H9 (cell line): ENCODE measurements at regions not wholly inside any gene's neighbourhood (a gene's known extent, or its start where the extent isn't known, plus 50 kb on each side); places are given as distances from the start of the nearest gene placed in this dataset.

Source experiments
- DNase-seq: peaks from one replicate; pipeline ENCODE4 v3.0.0-alpha.2; 2017
- H2AFZ ChIP-seq: one replicate; pipeline ENCODE4 v1.6.1; 2013; ENCODE audit warnings: mild to moderate bottlenecking, low read length, control low read depth, moderate library complexity
- H2AK5ac ChIP-seq: 2 replicates; pipeline ENCODE4 v1.6.1; 2013; ENCODE audit warnings: low read length, control low read depth, mixed read lengths; ENCODE audit not compliant: insufficient read length
- H2BK120ac ChIP-seq: one replicate; pipeline ENCODE4 v1.6.1; 2013; ENCODE audit warnings: low read depth, mild to moderate bottlenecking, low read length, control low read depth, inconsistent platforms; ENCODE audit not compliant: poor library complexity, severe bottlenecking
- H2BK12ac ChIP-seq: 2 replicates; pipeline ENCODE4 v1.6.1; 2013; ENCODE audit warnings: low read length, control low read depth, mixed read lengths, low read depth; ENCODE audit not compliant: insufficient read length
- H2BK15ac ChIP-seq: 2 replicates; pipeline ENCODE4 v1.6.1; 2013; ENCODE audit warnings: low read depth, low read length, control low read depth
- H2BK20ac ChIP-seq: one replicate; pipeline ENCODE4 v1.6.1; 2013; ENCODE audit warnings: low read depth, mild to moderate bottlenecking, low read length, control low read depth, inconsistent platforms; ENCODE audit not compliant: poor library complexity, severe bottlenecking
- H2BK5ac ChIP-seq: 2 replicates; pipeline ENCODE4 v1.6.1; 2013; ENCODE audit warnings: low read length, control low read depth, mixed read lengths; ENCODE audit not compliant: insufficient read length
- H3K14ac ChIP-seq: 2 replicates; pipeline ENCODE4 v1.6.1; 2013; ENCODE audit warnings: low read length, control low read depth; ENCODE audit not compliant: insufficient read depth
- H3K18ac ChIP-seq: 2 replicates; pipeline ENCODE4 v1.6.1; 2013; ENCODE audit warnings: low read depth, mild to moderate bottlenecking, mixed read lengths, low read length, control low read depth; ENCODE audit not compliant: insufficient read length
- H3K23ac ChIP-seq: 2 replicates; pipeline ENCODE4 v1.6.1; 2013; ENCODE audit warnings: low read length, control low read depth, mixed read lengths, low read depth; ENCODE audit not compliant: insufficient read length
- H3K23me2 ChIP-seq: 2 replicates; pipeline ENCODE4 v1.6.1; 2013; ENCODE audit warnings: low read depth, mild to moderate bottlenecking, mixed read lengths, low read length, control low read depth; ENCODE audit not compliant: insufficient read length, poor library complexity, severe bottlenecking
- H3K27ac ChIP-seq: 2 replicates; pipeline ENCODE4 v1.5.1; 2013; ENCODE audit warnings: low read length, control low read depth, mixed read lengths, low read depth; ENCODE audit not compliant: insufficient read length
- H3K27me3 ChIP-seq: 2 replicates; pipeline ENCODE4 v1.6.1; 2013; ENCODE audit warnings: low read length, control low read depth, inconsistent platforms; ENCODE audit not compliant: insufficient read depth
- H3K4ac ChIP-seq: 2 replicates; pipeline ENCODE4 v1.6.1; 2013; ENCODE audit warnings: low read depth, mild to moderate bottlenecking, control low read depth, inconsistent platforms, low read length, moderate library complexity
- H3K4me1 ChIP-seq: 2 replicates; pipeline ENCODE4 v1.6.1; 2013; ENCODE audit warnings: low read length, control low read depth, inconsistent platforms; ENCODE audit not compliant: insufficient read depth
- H3K4me2 ChIP-seq: 2 replicates; pipeline ENCODE4 v1.6.1; 2013; ENCODE audit warnings: low read length, control low read depth, mixed read lengths; ENCODE audit not compliant: insufficient read length, insufficient read depth
- H3K56ac ChIP-seq: 2 replicates; pipeline ENCODE4 v1.6.1; 2013; ENCODE audit warnings: low read depth, mild to moderate bottlenecking, mixed read lengths, low read length, control low read depth; ENCODE audit not compliant: insufficient read length
- H3K79me1 ChIP-seq: 2 replicates; pipeline ENCODE4 v1.6.1; 2013; ENCODE audit warnings: low read depth, mild to moderate bottlenecking, moderate library complexity, low read length, control low read depth, inconsistent platforms; ENCODE audit not compliant: insufficient read depth, poor library complexity, severe bottlenecking
- H3K79me2 ChIP-seq: 2 replicates; pipeline ENCODE4 v1.6.1; 2013; ENCODE audit warnings: low read length, control low read depth, inconsistent platforms; ENCODE audit not compliant: insufficient read depth
- H3K9ac ChIP-seq: 2 replicates; pipeline ENCODE4 v1.6.1; 2013; ENCODE audit warnings: low read length, control low read depth, mixed read lengths; ENCODE audit not compliant: insufficient read length; ENCODE audit errors: extremely low read depth
- H3K9me3 ChIP-seq: one replicate; pipeline ENCODE4 v1.6.1; 2013; ENCODE audit warnings: low read depth, low read length, inconsistent platforms; ENCODE audit not compliant: control insufficient read depth
- H3T11ph ChIP-seq: one replicate; pipeline ENCODE4 v1.6.1; 2013; ENCODE audit warnings: mild to moderate bottlenecking, low read length, control low read depth, inconsistent platforms
- H4K20me1 ChIP-seq: one replicate; pipeline ENCODE4 v1.6.1; 2013; ENCODE audit not compliant: control insufficient read depth, insufficient read length, insufficient read depth
- H4K5ac ChIP-seq: 2 replicates; pipeline ENCODE4 v1.6.1; 2013; ENCODE audit warnings: low read depth, mild to moderate bottlenecking, mixed read lengths, low read length, control low read depth; ENCODE audit not compliant: insufficient read length
- H4K8ac ChIP-seq: replicated peaks from 2 replicates; pipeline ENCODE4 v1.6.1; 2013; ENCODE audit warnings: low read length, control low read depth, mixed read lengths, low read depth; ENCODE audit not compliant: insufficient read length
- H4K91ac ChIP-seq: 2 replicates; pipeline ENCODE4 v1.6.1; 2013; ENCODE audit warnings: low read depth, mild to moderate bottlenecking, moderate library complexity, mixed read lengths, low read length, control low read depth; ENCODE audit not compliant: insufficient read length
- H3K27ac Mint-ChIP-seq, 3 experiments: 2 replicates in 2 of 3; 3 replicates in 1 of 3; pipeline ENCODE4 v1.8.0; 2020 to 2021; ENCODE audit warnings: mixed read lengths in 3 of 3, mild to moderate bottlenecking in 1 of 3, moderate library complexity in 1 of 3
- H3K27me3 Mint-ChIP-seq: 2 replicates; pipeline ENCODE4 v1.8.0; 2021; ENCODE audit warnings: low read depth, mild to moderate bottlenecking, moderate library complexity, mixed read lengths
- H3K36me3 Mint-ChIP-seq, 3 experiments: 2 replicates in 2 of 3; 3 replicates in 1 of 3; pipeline ENCODE4 v1.8.0; 2020 to 2021; ENCODE audit warnings: low read depth in 3 of 3, mixed read lengths in 3 of 3; ENCODE audit not compliant: insufficient read depth in 1 of 3
- H3K4me1 Mint-ChIP-seq, 2 experiments: 2 replicates each; pipeline ENCODE4 v1.8.0; 2020; ENCODE audit warnings: mixed read lengths in 2 of 2
- H3K4me3 Mint-ChIP-seq, 2 experiments: 2 replicates in 1 of 2; 3 replicates in 1 of 2; pipeline ENCODE4 v1.8.0; 2020 to 2021; ENCODE audit warnings: mild to moderate bottlenecking in 2 of 2, mixed read lengths in 2 of 2, moderate library complexity in 1 of 2
- H3K9me3 Mint-ChIP-seq, 2 experiments: 2 replicates in 1 of 2; 3 replicates in 1 of 2; pipeline ENCODE4 v1.8.0; 2020; ENCODE audit warnings: mild to moderate bottlenecking in 2 of 2, mixed read lengths in 2 of 2, moderate library complexity in 1 of 2
- WGBS: extraction: QIAGEN DNeasy Blood & Tissue Kit; methylation state at CpG from one replicate; pipeline ENCODE4 v1.1.7; 2013; ENCODE audit warnings: missing lambda C conversion rate, low lambda C conversion rate, mixed read lengths; ENCODE audit not compliant: insufficient read length; ENCODE audit errors: extremely low coverage; 5-methylcytosine and 5-hydroxymethylcytosine counted together
- TF ChIP-seq, protein P1 (sequence below): fragments of 200-600 bp; sonication (generic); conservative IDR thresholded peaks from 3 replicates; pipeline ENCODE4 v1.8.0; 2021; ENCODE audit warnings: antibody characterized with exemption, mild to moderate bottlenecking

DNA sequence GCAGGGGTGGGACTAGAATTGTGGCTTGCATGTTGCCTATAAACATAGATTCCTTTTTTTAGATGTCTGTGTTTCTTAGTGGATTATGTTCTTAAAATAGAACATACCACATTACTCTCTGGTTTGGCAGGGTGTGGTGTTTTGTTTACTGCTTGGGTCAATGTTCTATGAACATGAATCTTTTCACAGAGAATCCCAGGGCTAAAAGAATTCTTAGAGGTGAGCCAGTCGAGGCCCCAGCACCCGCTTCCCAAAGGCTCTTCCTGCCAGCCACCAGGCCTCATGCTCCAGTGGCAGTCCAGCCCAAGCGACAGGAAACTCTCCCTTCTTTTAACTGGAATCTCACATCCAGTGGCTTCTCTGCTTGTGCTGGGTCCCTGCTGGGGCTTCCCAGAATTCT lies 126.6 kb downstream of the C9orf152 start:
- Histone ChIP-seq H3K14ac (no peak overlapping the region; the same call in 1 of the 2 replicates), H2BK5ac (no peak overlapping the region), H2AFZ (no peak overlapping the region), H2BK15ac (no peak overlapping the region), H3K9ac (no peak overlapping the region), H3T11ph (no peak overlapping the region), H3K56ac (no peak overlapping the region), H3K27me3 (no peaks in the 10 kb centered on the region), H2BK12ac (no peak overlapping the region), H4K5ac (no peak overlapping the region), H4K20me1 (no peaks in the 10 kb centered on the region), H2AK5ac (no peak overlapping the region), H3K23me2 (no peaks in the 10 kb centered on the region), H4K8ac (no peak overlapping the region), H3K4ac (no peak overlapping the region), H3K9me3 (no peaks in the 10 kb centered on the region), H2BK20ac (no peak overlapping the region), H3K27ac (no peak overlapping the region), H3K4me2 (no peak overlapping the region), H3K23ac (no peak overlapping the region), H3K79me2 (no peaks in the 10 kb centered on the region; the same call in 1 of the 2 replicates), H3K18ac (no peak overlapping the region), H4K91ac (no peak overlapping the region), H3K4me1 (no peaks in the 10 kb centered on the region; the same call in 1 of the 2 replicates), H2BK120ac (no peak overlapping the region), H3K79me1 (peaks cover 7% of the 10 kb centered on the region)
- no CpG with 5 or more reads among the region's 3 CpGs for WGBS
- TF ChIP-seq, protein P1, sequence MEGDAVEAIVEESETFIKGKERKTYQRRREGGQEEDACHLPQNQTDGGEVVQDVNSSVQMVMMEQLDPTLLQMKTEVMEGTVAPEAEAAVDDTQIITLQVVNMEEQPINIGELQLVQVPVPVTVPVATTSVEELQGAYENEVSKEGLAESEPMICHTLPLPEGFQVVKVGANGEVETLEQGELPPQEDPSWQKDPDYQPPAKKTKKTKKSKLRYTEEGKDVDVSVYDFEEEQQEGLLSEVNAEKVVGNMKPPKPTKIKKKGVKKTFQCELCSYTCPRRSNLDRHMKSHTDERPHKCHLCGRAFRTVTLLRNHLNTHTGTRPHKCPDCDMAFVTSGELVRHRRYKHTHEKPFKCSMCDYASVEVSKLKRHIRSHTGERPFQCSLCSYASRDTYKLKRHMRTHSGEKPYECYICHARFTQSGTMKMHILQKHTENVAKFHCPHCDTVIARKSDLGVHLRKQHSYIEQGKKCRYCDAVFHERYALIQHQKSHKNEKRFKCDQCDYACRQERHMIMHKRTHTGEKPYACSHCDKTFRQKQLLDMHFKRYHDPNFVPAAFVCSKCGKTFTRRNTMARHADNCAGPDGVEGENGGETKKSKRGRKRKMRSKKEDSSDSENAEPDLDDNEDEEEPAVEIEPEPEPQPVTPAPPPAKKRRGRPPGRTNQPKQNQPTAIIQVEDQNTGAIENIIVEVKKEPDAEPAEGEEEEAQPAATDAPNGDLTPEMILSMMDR = no peak
- DNase-seq = no peak
- Mint-ChIP-seq H3K27me3 (no peaks in the 10 kb centered on the region), H3K9me3 (no peaks in the 10 kb centered on the region), H3K36me3 (peaks cover 0 to 4% (median 0%) of the 10 kb centered on the region in 3 experiments; a peak in 3 of 7 replicates), H3K4me1 (peaks cover 12 to 13% of the 10 kb centered on the region in 2 experiments), H3K4me3 (no peak overlapping the region), H3K27ac (peak overlapping the region; percentile 49 to 92 (median 77); a peak in 6 of 7 replicates)
